Prostate gland (tissue), 2 donors: ENCODE measurements at regions not wholly inside any gene's neighbourhood (a gene's known extent, or its start where the extent isn't known, plus 50 kb on each side); places are given as distances from the start of the nearest gene placed in this dataset.

ENCODE experiments used
- DNase-seq: peaks from one replicate; pipeline ENCODE4 v3.0.0-alpha.2; 2019; ENCODE audit warnings: low spot score
- H3K27ac ChIP-seq, 2 donors: fragments of 200-600 bp; sonication (generic); 2 replicates each; pipeline ENCODE4 v1.5.1; 2017 to 2019
- H3K27me3 ChIP-seq: fragments of 200-600 bp; sonication (generic); replicated peaks from 2 replicates; pipeline ENCODE4 v1.5.1; 2019; ENCODE audit not compliant: insufficient read depth
- H3K36me3 ChIP-seq, 2 donors: fragments of 200-600 bp; sonication (generic); 1 replicate in 1 of 2; 2 replicates in 1 of 2; pipeline versions ENCODE4 v1.5.1 to v1.8.1; 2017 to 2019
- H3K4me1 ChIP-seq: fragments of 200-600 bp; sonication (generic); replicated peaks from 2 replicates; pipeline ENCODE4 v1.5.1; 2019
- H3K4me3 ChIP-seq, 2 donors: fragments of 200-600 bp; sonication (generic); 2 replicates each; pipeline ENCODE4 v1.5.1; 2017 to 2019
- H3K9me3 ChIP-seq: fragments of 200-600 bp; sonication (generic); 2 replicates; pipeline ENCODE4 v1.5.1; 2017
- POLR2A ChIP-seq: fragments of 450-650 bp; IDR thresholded peaks from one replicate; pipeline ENCODE4 v1.6.1; 2016; ENCODE audit warnings: antibody characterized with exemption, mild to moderate bottlenecking
- POLR2AphosphoS5 ChIP-seq: sonication (generic); formaldehyde crosslinking; IDR thresholded peaks from one replicate; pipeline ENCODE4 v1.6.1; 2017; ENCODE audit warnings: antibody characterized with exemption
- WGBS: methylation state at CpG from one replicate; pipeline ENCODE4 v1.1.5; 2018; 5-methylcytosine and 5-hydroxymethylcytosine counted together
- intact Hi-C: fragments of 100-400 bp; cut with DNase I; formaldehyde crosslinking; loops from one replicate; pipeline ENCODE4 v1.14.2; 2022
- TF ChIP-seq, protein P1 (sequence below), 4 experiments: fragments of 200-600 bp in 2 of 4; fragments of 450-650 bp in 2 of 4; sonication (generic) in 2 of 4; IDR thresholded peaks; 1 replicate in 3 of 4; 2 replicates in 1 of 4; pipeline ENCODE4 v1.5.1; 2016 to 2019; ENCODE audit warnings: antibody characterized with exemption in 4 of 4, mild to moderate bottlenecking in 2 of 4, moderate library complexity in 2 of 4

DNA sequence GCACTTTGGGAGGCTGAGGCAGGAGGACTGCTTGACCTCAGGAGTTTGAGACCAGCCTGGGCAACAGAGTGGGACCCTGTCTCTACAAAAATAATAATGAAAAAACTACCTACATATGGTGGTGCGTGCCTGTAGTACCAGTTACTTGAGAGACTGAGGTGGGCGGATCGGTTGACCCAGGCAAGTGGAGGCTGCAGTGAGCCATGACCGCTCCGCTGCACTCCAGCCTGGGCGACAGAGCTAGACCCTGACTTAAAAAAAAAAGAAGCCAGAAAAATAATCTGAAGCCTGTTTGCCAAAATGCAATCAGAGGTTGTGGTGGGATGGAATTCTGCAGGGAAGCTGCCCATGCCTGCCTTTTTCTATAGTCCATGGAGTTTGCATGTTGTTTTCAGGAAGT is 50.4 kb upstream of the GGTA1 start:
- TF ChIP-seq POLR2A (no peak), POLR2AphosphoS5 (no peak)
- TF ChIP-seq, protein P1, sequence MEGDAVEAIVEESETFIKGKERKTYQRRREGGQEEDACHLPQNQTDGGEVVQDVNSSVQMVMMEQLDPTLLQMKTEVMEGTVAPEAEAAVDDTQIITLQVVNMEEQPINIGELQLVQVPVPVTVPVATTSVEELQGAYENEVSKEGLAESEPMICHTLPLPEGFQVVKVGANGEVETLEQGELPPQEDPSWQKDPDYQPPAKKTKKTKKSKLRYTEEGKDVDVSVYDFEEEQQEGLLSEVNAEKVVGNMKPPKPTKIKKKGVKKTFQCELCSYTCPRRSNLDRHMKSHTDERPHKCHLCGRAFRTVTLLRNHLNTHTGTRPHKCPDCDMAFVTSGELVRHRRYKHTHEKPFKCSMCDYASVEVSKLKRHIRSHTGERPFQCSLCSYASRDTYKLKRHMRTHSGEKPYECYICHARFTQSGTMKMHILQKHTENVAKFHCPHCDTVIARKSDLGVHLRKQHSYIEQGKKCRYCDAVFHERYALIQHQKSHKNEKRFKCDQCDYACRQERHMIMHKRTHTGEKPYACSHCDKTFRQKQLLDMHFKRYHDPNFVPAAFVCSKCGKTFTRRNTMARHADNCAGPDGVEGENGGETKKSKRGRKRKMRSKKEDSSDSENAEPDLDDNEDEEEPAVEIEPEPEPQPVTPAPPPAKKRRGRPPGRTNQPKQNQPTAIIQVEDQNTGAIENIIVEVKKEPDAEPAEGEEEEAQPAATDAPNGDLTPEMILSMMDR (IDR thresholded peaks at IDR 0.05): no peak
- H3K36me3 ChIP-seq: no peaks in the 10 kb centered on the region
- no peak overlapping the region for H3K4me3 ChIP-seq
- intact Hi-C loops: no loop called here
- H3K4me1 ChIP-seq: no peaks in the 10 kb centered on the region
- no peak overlapping the region for H3K27ac ChIP-seq
- no peaks in the 10 kb centered on the region for H3K9me3 ChIP-seq
- DNase-seq: no peak
- no peaks in the 10 kb centered on the region for H3K27me3 ChIP-seq
- WGBS: 78% methylated on average over 6 of the region's 6 CpGs

DNA sequence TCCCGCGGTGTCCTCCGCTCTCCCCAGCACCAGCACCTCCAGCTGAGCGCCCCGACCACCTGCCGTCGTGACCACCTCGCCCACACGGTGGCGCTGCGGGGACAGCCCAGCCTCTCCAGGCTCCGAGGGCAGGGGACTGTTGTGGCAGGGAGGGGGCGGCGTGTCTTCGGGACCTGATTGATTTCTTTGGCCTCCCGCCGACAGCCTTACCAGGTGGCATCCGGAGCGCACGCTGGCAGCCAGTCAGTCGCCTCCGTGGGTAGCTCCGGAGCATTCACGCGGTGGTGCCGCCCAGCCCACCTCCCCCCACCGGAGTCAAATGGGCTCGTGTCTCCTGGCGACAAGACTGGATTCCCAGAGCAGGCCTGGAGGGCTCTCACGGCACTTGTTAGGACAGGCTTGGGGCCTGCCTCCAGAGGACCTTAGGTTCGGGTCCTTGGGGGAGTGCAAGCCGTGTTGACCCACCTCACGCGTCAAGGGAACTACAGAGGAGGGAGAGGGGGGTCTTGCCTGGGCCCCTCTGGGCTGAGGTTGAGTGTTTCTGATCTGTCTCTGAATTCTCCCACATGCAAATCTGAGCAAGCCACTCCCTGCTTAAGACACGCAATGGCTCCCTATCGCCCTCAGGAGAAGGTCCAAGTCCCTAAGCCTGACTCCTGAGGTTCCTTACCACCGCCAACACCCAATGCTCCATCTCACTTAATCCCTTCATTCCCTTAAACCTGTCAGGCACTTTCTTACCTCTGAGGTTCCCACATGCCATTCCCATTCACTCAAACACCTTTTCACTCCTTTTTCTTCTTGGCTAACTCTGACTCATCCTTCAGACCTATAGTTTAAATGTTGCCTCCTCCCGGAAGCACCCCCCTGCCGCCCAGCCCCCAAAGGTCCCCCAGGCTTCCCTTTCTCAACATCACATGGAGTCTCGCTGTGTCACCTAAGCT is 51.2 kb upstream of the GGTA1 start:
- intact Hi-C loops: no loop called here
- Histone ChIP-seq H3K4me3 (peak overlapping the region in 1 of 2 donors; percentile 32), H3K27ac (no peak overlapping the region), H3K36me3 (no peaks in the 10 kb centered on the region), H3K27me3 (no peaks in the 10 kb centered on the region), H3K4me1 (no peaks in the 10 kb centered on the region), H3K9me3 (no peaks in the 10 kb centered on the region)
- 18% methylated on average over 30 of the region's 40 CpGs for WGBS
- peak; percentile 78 for DNase-seq
- TF ChIP-seq, protein P1 (IDR thresholded peaks at IDR 0.05): peak; percentile 83 to 97 (median 93)
- TF ChIP-seq POLR2A (no peak), POLR2AphosphoS5 (peak; percentile 57)

DNA sequence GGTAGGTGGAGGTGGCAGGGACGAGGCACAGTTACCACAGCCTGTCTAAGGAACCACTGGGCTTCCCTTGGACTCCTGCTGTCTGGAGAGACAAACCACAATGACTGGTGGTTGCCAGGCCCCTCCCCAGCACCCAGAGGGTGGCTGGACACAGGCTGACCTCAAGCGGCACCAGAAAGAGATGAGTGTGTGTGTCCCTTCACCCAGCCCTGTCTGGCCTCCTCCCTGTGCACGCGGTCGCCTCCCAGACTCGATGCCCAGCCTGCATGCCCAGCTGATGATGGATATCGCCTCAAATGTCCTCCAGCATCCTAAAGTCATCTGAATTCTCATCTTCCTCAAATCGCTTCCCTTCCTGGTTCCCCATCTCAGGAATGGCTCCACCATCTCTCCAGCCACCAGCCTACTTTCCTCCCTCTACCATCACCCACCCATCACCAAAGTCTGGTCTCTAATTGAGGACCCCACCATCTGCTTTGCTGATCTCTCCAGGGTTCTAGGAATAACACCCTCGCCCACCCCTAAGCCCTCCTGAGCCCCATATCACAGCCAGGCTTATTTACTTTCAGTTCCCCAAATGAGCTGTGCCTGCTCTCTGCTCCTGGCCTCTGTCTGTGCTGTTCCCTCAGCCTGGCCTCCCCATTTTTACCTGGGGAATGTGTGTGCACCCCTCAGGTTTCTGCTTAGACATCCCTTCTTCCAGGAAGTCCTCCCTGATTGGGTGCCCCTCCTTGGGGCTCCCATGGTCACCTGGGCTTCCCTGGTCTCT is 52.5 kb upstream of the GGTA1 start:
- H3K4me1 ChIP-seq: no peaks in the 10 kb centered on the region

DNA sequence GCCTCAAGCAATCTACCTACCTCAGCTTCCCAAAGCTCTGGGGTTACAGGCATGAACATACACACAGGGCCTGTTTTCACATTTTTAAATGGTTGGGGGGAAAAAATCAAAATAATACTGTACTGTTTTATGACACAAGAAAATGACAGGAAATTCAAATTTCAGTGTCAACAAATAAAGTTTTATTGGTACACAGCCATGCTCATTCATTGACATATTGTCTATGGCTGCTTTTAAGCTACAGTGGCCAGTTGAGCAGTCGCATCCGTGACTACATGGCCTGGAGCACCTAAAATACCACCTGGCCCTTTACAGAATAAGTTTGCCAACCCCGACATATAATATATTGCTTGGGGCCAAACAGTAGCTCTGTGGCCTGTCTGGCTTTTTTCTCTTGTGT is 56.4 kb upstream of the GGTA1 start:
- H3K4me1 ChIP-seq: no peaks in the 10 kb centered on the region
- intact Hi-C loops: loop anchor here (2.0 kb wide), 1 partner anchor 43 kb away; no protein-coding TSS in a partner anchor
- H3K27ac ChIP-seq: no peak overlapping the region
- WGBS: 86% methylated on average over 3 of the region's 3 CpGs
- no peak overlapping the region for H3K4me3 ChIP-seq
- no peaks in the 10 kb centered on the region for H3K36me3 ChIP-seq
- no peaks in the 10 kb centered on the region for H3K27me3 ChIP-seq
- DNase-seq: no peak
- H3K9me3 ChIP-seq: no peaks in the 10 kb centered on the region
- TF ChIP-seq POLR2AphosphoS5: no peak
- TF ChIP-seq, protein P1 (IDR thresholded peaks at IDR 0.05): no peak
- no peak for TF ChIP-seq POLR2A

More for the DNA sequence above, 52.5 kb upstream of the GGTA1 start:
- no peak overlapping the region for H3K27ac ChIP-seq
- WGBS: 76% methylated on average over 9 of the region's 9 CpGs
- no peak overlapping the region for H3K4me3 ChIP-seq
- H3K9me3 ChIP-seq: no peaks in the 10 kb centered on the region
- TF ChIP-seq, protein P1 (IDR thresholded peaks at IDR 0.05): no peak
- TF ChIP-seq POLR2AphosphoS5 (no peak), POLR2A (no peak)
- intact Hi-C loops: no loop called here
- H3K36me3 ChIP-seq: no peaks in the 10 kb centered on the region
- H3K27me3 ChIP-seq: no peaks in the 10 kb centered on the region
- no peak for DNase-seq
